Occipital lobe (tissue), 1 donor: ENCODE measurements at regions not wholly inside any gene's neighbourhood (a gene's known extent, or its start where the extent isn't known, plus 50 kb on each side); places are given as distances from the start of the nearest gene placed in this dataset.

ENCODE experiments used
- DNase-seq: peaks from one replicate; lab custom pipeline; 2025; lab: John Stamatoyannopoulos, UW

GRCh38 chr7:47148536-47149207, 433.2 kb downstream of the TNS3 start:
- DNase-seq, result no peak

- DNase-seq, result no peak
These were observed 434.7 kb downstream of the TNS3 start for GRCh38 chr7:47147213-47147631.

- DNase-seq, result no peak
These were observed 435.9 kb downstream of the TNS3 start for GRCh38 chr7:47145982-47146381.

GRCh38 chr7:47145186-47145725, 436.7 kb downstream of the TNS3 start:
- no peak for DNase-seq

- DNase-seq, result no peak
These were observed 438.6 kb downstream of the TNS3 start for GRCh38 chr7:47143339-47143738.

- DNase-seq, result no peak
These were observed 439.1 kb downstream of the TNS3 start for GRCh38 chr7:47142867-47143175.

- no peak for DNase-seq
These were observed 439.6 kb downstream of the TNS3 start for GRCh38 chr7:47142169-47142866.

- no peak for DNase-seq
These were observed 449.4 kb downstream of the TNS3 start for GRCh38 chr7:47132471-47132870.

- DNase-seq, result no peak
These were observed 453.2 kb downstream of the TNS3 start for GRCh38 chr7:47128700-47129099.

GRCh38 chr7:47125529-47125928, 456.4 kb downstream of the TNS3 start:
- DNase-seq, result no peak

GRCh38 chr7:47119261-47119865, 462.5 kb downstream of the TNS3 start:
- DNase-seq, result no peak

GRCh38 chr7:47104206-47104549, 477.7 kb downstream of the TNS3 start:
- no peak for DNase-seq

GRCh38 chr7:47103498-47104205, 478.3 kb downstream of the TNS3 start:
- no peak for DNase-seq

GRCh38 chr7:47102331-47102841, 479.5 kb downstream of the TNS3 start:
- no peak for DNase-seq

- DNase-seq, result no peak
These were observed 481.0 kb downstream of the TNS3 start for GRCh38 chr7:47100817-47101435.

GRCh38 chr7:47100148-47100816, 481.6 kb downstream of the TNS3 start:
- DNase-seq, result no peak

GRCh38 chr7:47097431-47097830, 484.5 kb downstream of the TNS3 start:
- DNase-seq, result no peak

GRCh38 chr7:47095946-47096345, 486.0 kb downstream of the TNS3 start:
- DNase-seq, result no peak

GRCh38 chr7:47094462-47094861, 487.4 kb downstream of the TNS3 start:
- no peak for DNase-seq

- no peak for DNase-seq
These were observed 488.3 kb downstream of the TNS3 start for GRCh38 chr7:47093320-47094234.
